ENCODE measurements at regions not wholly inside any gene's neighbourhood (a gene's known extent, or its start where the extent isn't known, plus 50 kb on each side); places are given as distances from the start of the nearest gene placed in this dataset.

GRCh38 chr13:97753942-97754670 is 199.4 kb upstream of the IPO5 start:
- no peaks in the 10 kb centered on the region for H3K27me3 ChIP-seq
- no peaks in the 10 kb centered on the region for H3K36me3 ChIP-seq
- no peak overlapping the region for H3K4me3 ChIP-seq
- no peak for TF ChIP-seq CTCF (IDR thresholded peaks at IDR 0.05)
- no peak for TF ChIP-seq POLR2A (IDR thresholded peaks at IDR 0.05)
- no peak overlapping the region for H3K27ac ChIP-seq
- H3K9me3 ChIP-seq: no peaks in the 10 kb centered on the region
- no peak for DNase-seq
- no peaks in the 10 kb centered on the region for H3K4me1 ChIP-seq

DNA sequence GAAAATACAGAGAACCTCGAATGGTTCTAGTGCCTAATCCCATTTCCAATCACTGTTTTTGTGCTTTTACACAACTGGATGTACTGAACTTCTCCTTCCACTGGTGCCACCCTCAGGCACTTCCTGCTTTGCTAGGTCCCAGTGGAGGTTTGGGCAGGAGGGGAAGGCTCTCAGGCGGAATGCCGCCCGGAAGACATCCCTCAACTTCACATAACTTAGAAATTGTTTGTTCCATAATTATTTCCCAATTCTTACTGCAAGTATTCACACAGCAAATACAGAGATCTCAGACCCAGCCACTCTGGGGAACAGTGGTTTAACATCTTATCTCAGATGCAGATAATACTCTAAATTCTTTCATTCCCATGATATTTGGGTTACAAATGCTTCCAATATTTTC is 195.7 kb upstream of the IPO5 start:
- no peaks in the 10 kb centered on the region for H3K36me3 ChIP-seq

GRCh38 chr13:97758317-97758716 is 195.2 kb upstream of the IPO5 start:
- H3K4me3 ChIP-seq: no peak overlapping the region
- H3K9me3 ChIP-seq: no peaks in the 10 kb centered on the region
- no peaks in the 10 kb centered on the region for H3K4me1 ChIP-seq
- H3K27ac ChIP-seq: no peak overlapping the region
- no peaks in the 10 kb centered on the region for H3K27me3 ChIP-seq
- DNase-seq: no peak
- no peaks in the 10 kb centered on the region for H3K36me3 ChIP-seq
- TF ChIP-seq POLR2A (IDR thresholded peaks at IDR 0.05) (no peak), CTCF (IDR thresholded peaks at IDR 0.05) (no peak)

More for the DNA sequence above, 195.7 kb upstream of the IPO5 start:
- no peak for TF ChIP-seq CTCF (IDR thresholded peaks at IDR 0.05)
- H3K9me3 ChIP-seq: no peaks in the 10 kb centered on the region
- DNase-seq: no peak
- no peak overlapping the region for H3K27ac ChIP-seq
- H3K4me1 ChIP-seq: no peaks in the 10 kb centered on the region
- H3K4me3 ChIP-seq: no peak overlapping the region
- no peaks in the 10 kb centered on the region for H3K27me3 ChIP-seq

DNA sequence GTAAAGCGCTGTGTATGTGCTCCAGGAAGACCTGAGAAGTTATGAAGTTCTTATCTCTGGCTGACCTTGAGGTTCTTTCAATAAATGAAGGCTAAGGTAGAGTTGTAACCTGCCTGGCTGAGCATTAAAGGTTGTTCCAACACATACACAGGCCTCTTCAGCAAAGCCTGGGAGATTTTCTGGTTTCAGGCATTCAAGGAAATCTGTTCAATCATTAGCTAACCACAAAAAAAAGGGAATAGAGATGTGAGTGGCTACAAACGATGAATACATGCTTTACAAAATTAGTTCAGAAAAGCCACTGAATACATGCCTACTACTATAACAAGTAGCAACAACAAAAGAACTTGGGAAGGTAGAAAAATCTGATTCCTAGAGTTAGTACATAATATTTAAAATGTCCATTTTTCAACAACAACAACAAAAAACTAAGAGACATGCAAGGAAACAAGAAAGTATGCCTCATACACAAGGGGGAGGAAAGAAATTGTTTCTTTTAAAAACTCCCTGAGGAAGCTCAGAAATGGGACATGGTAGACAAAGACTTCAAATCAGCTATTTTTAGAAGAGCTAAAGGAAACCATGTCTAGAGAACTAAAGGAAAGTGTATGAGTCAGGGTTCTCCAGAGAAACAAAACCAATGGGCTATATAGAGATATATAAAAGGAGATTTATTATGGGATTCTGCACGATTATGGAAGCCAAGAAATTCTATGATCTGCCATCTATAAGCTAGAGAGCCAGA is 191.5 kb upstream of the IPO5 start:
- no peak for DNase-seq
- H3K27ac ChIP-seq: no peak overlapping the region
- H3K9me3 ChIP-seq: no peaks in the 10 kb centered on the region
- no peaks in the 10 kb centered on the region for H3K4me1 ChIP-seq
- no peaks in the 10 kb centered on the region for H3K27me3 ChIP-seq
- no peaks in the 10 kb centered on the region for H3K36me3 ChIP-seq
- H3K4me3 ChIP-seq: no peak overlapping the region
- TF ChIP-seq CTCF (IDR thresholded peaks at IDR 0.05): no peak
- TF ChIP-seq POLR2A (IDR thresholded peaks at IDR 0.05): no peak

DNA sequence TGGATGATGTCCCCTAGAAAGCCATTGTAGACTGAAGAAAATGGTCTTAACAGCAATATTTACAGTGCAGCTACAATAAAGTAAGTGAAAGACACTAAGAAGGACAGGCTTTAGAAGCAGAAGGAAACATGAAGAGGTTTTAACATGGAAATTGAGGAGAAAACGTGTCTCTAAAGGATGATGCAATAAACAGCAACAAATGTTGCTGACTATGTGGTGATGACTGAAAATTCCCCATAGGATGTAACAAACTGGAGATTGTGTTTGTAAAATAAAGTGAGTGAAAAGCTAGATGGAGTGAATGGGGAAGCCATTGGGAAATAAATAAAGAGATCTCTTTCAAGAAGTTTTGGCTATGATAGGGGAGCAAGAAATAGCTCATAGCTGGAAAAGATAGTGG is 186.7 kb upstream of the IPO5 start:
- Histone ChIP-seq H3K4me3 (no peak overlapping the region), H3K4me1 (no peaks in the 10 kb centered on the region), H3K36me3 (no peaks in the 10 kb centered on the region), H3K27me3 (no peaks in the 10 kb centered on the region), H3K9me3 (no peaks in the 10 kb centered on the region), H3K27ac (no peak overlapping the region)
- no peak for DNase-seq
- TF ChIP-seq POLR2A (IDR thresholded peaks at IDR 0.05) (no peak), CTCF (IDR thresholded peaks at IDR 0.05) (no peak)
